ENCODE measurements at regions not wholly inside any gene's neighbourhood (a gene's known extent, or its start where the extent isn't known, plus 50 kb on each side); places are given as distances from the start of the nearest gene placed in this dataset.
"Not testable (repeated sequence)": the region's sequence is repeated elsewhere in the genome, so short reads cannot be mapped to it uniquely, and the experiment has no call there.

GRCh38 chrX:74119016-74119910 lies 184.7 kb upstream of the ZCCHC13 start:
- DNase-seq (ENCODE audit: low spot score in 2 of 2), result no peak
- peak in 1 of 2 donors; percentile 44 for ATAC-seq
- Mint-ChIP-seq H3K9me3 (no peaks in the 10 kb centered on the region), H3K27ac (peak overlapping the region in 1 of 2 donors; percentile 25), H3K36me3 (no peaks in the 10 kb centered on the region)

- no peak for DNase-seq (ENCODE audit: low spot score in 2 of 2)
- H3K36me3 Mint-ChIP-seq, result no peaks in the 10 kb centered on the region
- H3K9me3 Mint-ChIP-seq, result no peaks in the 10 kb centered on the region
- no peak for ATAC-seq
- H3K27ac Mint-ChIP-seq, result no peak overlapping the region
These were observed 185.7 kb upstream of the ZCCHC13 start for GRCh38 chrX:74117962-74118902.

- ATAC-seq, result no peak
- no peak for DNase-seq (ENCODE audit: low spot score in 2 of 2)
- Mint-ChIP-seq H3K9me3 (no peaks in the 10 kb centered on the region), H3K36me3 (peaks cover 6 to 8% of the 10 kb centered on the region in 2 donors), H3K27ac (no peak overlapping the region)
These were observed 192.7 kb upstream of the ZCCHC13 start for GRCh38 chrX:74111245-74111644.

- Mint-ChIP-seq H3K27ac (no peak overlapping the region), H3K36me3 (peaks cover 6 to 19% of the 10 kb centered on the region in 2 donors), H3K9me3 (peaks cover 0 to under 1% of the 10 kb centered on the region in 2 donors)
- ATAC-seq (no peak), DNase-seq (ENCODE audit: low spot score in 2 of 2) (no peak)
These were observed 196.3 kb upstream of the ZCCHC13 start for GRCh38 chrX:74107666-74108065.

GRCh38 chrX:74104356-74105015 lies 199.5 kb upstream of the ZCCHC13 start:
- H3K36me3 Mint-ChIP-seq, result peaks cover 0 to 28% of the 10 kb centered on the region in 2 donors
- ATAC-seq (no peak), DNase-seq (ENCODE audit: low spot score in 2 of 2) (no peak)
- H3K27ac Mint-ChIP-seq, result no peak overlapping the region
- peaks cover 0 to 9% of the 10 kb centered on the region in 2 donors for H3K9me3 Mint-ChIP-seq

- DNase-seq (ENCODE audit: low spot score in 2 of 2); H3K27ac Mint-ChIP-seq; ATAC-seq; H3K9me3 Mint-ChIP-seq: not testable (repeated sequence)
- H3K36me3 Mint-ChIP-seq, result peaks cover 0 to 12% of the 10 kb centered on the region in 2 donors
These were observed 205.6 kb upstream of the ZCCHC13 start for GRCh38 chrX:74098407-74098806.

- H3K36me3 Mint-ChIP-seq, result peaks cover 12 to 14% of the 10 kb centered on the region in 2 donors
- H3K27ac Mint-ChIP-seq, result no peak overlapping the region
- ATAC-seq (no peak), DNase-seq (ENCODE audit: low spot score in 2 of 2) (no peak)
- peaks cover 6 to 11% of the 10 kb centered on the region in 2 donors for H3K9me3 Mint-ChIP-seq
These were observed 213.9 kb upstream of the ZCCHC13 start for GRCh38 chrX:74090049-74090448.

GRCh38 chrX:74085642-74086236 lies 218.2 kb upstream of the ZCCHC13 start:
- Mint-ChIP-seq H3K27ac (no peak overlapping the region), H3K36me3 (peaks cover 12 to 14% of the 10 kb centered on the region in 2 donors), H3K9me3 (peaks cover 5 to 11% of the 10 kb centered on the region in 2 donors)
- ATAC-seq (no peak), DNase-seq (ENCODE audit: low spot score in 2 of 2) (no peak)

GRCh38 chrX:74080165-74080564 lies 223.8 kb upstream of the ZCCHC13 start:
- peaks cover 13 to 16% of the 10 kb centered on the region in 2 donors for H3K9me3 Mint-ChIP-seq
- ATAC-seq, result no peak

GRCh38 chrX:74065831-74066390 lies 213.4 kb upstream of the XIST start:
- DNase-seq (ENCODE audit: low spot score in 2 of 2), result no peak
- peaks cover 0 to 13% of the 10 kb centered on the region in 2 donors for H3K36me3 Mint-ChIP-seq
- ATAC-seq, result no peak
- peaks cover 8 to 11% of the 10 kb centered on the region in 2 donors for H3K9me3 Mint-ChIP-seq
- H3K27ac Mint-ChIP-seq, result no peak overlapping the region

More at GRCh38 chrX:74080165-74080564, 223.8 kb upstream of the ZCCHC13 start:
- Mint-ChIP-seq H3K27ac (no peak overlapping the region), H3K36me3 (peaks cover 6 to 21% of the 10 kb centered on the region in 2 donors)
- no peak for DNase-seq (ENCODE audit: low spot score in 2 of 2)

- peaks cover 0 to 2% of the 10 kb centered on the region in 2 donors for H3K36me3 Mint-ChIP-seq
- H3K27ac Mint-ChIP-seq, result no peak overlapping the region
- DNase-seq (ENCODE audit: low spot score in 2 of 2) (no peak), ATAC-seq (no peak)
- H3K9me3 Mint-ChIP-seq, result peaks cover 7% of the 10 kb centered on the region in 2 donors
These were observed 211.1 kb upstream of the XIST start for GRCh38 chrX:74063426-74064155.

- H3K9me3 Mint-ChIP-seq, result no peaks in the 10 kb centered on the region
- DNase-seq (ENCODE audit: low spot score in 2 of 2) (no peak), ATAC-seq (no peak)
- no peaks in the 10 kb centered on the region for H3K36me3 Mint-ChIP-seq
- no peak overlapping the region for H3K27ac Mint-ChIP-seq
These were observed 209.4 kb upstream of the XIST start for GRCh38 chrX:74061879-74062278.

- no peak overlapping the region for H3K27ac Mint-ChIP-seq
- H3K36me3 Mint-ChIP-seq, result peaks cover 0 to 5% of the 10 kb centered on the region in 2 donors
- H3K9me3 Mint-ChIP-seq, result peaks cover 5 to 11% of the 10 kb centered on the region in 2 donors
- ATAC-seq (no peak), DNase-seq (ENCODE audit: low spot score in 2 of 2) (no peak)
These were observed 196.6 kb upstream of the XIST start for GRCh38 chrX:74049126-74049525.

- not testable (repeated sequence) for ATAC-seq; H3K27ac Mint-ChIP-seq; H3K9me3 Mint-ChIP-seq; DNase-seq (ENCODE audit: low spot score in 2 of 2); H3K36me3 Mint-ChIP-seq
These were observed 181.6 kb upstream of the XIST start for GRCh38 chrX:74034066-74034465.

- ATAC-seq; H3K36me3 Mint-ChIP-seq; H3K27ac Mint-ChIP-seq; H3K9me3 Mint-ChIP-seq; DNase-seq (ENCODE audit: low spot score in 2 of 2): not testable (repeated sequence)
These were observed 179.0 kb upstream of the XIST start for GRCh38 chrX:74031527-74031926.

All from activated naive CD4-positive, alpha-beta T cell treated with anti-CD3 and anti-CD28 coated beads, Interleukin-2, amount 50 U/mL, for 72 hours (primary cell).